ENCODE measurements at regions not wholly inside any gene's neighbourhood (a gene's known extent, or its start where the extent isn't known, plus 50 kb on each side); places are given as distances from the start of the nearest gene placed in this dataset.

GRCh38 chr4:27338530-27338929 lies 477.9 kb downstream of the STIM2 start:
- Histone ChIP-seq H3K27me3 (ENCODE audit: insufficient read depth) (no peaks in the 10 kb centered on the region), H3K4me2 (no peak overlapping the region), H3K36me3 (ENCODE audit: insufficient read depth) (no peaks in the 10 kb centered on the region), H2AFZ (no peak overlapping the region), H4K20me1 (replicated peaks; ENCODE audit: insufficient read depth) (no peaks in the 10 kb centered on the region), H3K4me3 (no peak overlapping the region), H3K79me2 (replicated peaks; ENCODE audit: insufficient read depth) (no peaks in the 10 kb centered on the region), H3K9me2 (ENCODE audit: insufficient read depth) (peaks cover 10% of the 10 kb centered on the region; the same call in 1 of the 2 replicates), H3F3A (replicated peaks; ENCODE audit: low read depth) (no peaks in the 10 kb centered on the region), H3K4me1 (ENCODE audit: insufficient read depth) (no peaks in the 10 kb centered on the region), H3K27ac (ENCODE audit: low read depth) (no peak overlapping the region)
- H3K4me3 Mint-ChIP-seq: no peak overlapping the region
- ATAC-seq: no peak
- no peaks in the 10 kb centered on the region for H3K4me1 Mint-ChIP-seq
- no peak for DNase-seq (ENCODE audit: low spot score)
- no peaks in the 10 kb centered on the region for H3K36me3 Mint-ChIP-seq (ENCODE audit: low read depth)
- H3K27me3 Mint-ChIP-seq (ENCODE audit: insufficient read depth, low read depth, poor library complexity): peaks cover 2% of the 10 kb centered on the region
- no peak overlapping the region for H3K27ac Mint-ChIP-seq
- no peaks in the 10 kb centered on the region for H3K9me3 Mint-ChIP-seq
- no peak for TF ChIP-seq EZH2 (IDR thresholded peaks at IDR 0.05; ENCODE audit: low read depth, unreplicated experiment)
- TF ChIP-seq JUNB (IDR thresholded peaks at IDR 0.05; ENCODE audit: unreplicated experiment): no peak
- TF ChIP-seq ZNF462 (CRISPR knock-in tag; IDR thresholded peaks at IDR 0.05): no peak
- no peak for TF ChIP-seq ZNF331 (CRISPR knock-in tag; IDR thresholded peaks at IDR 0.05; ENCODE audit: low read depth)
- no peak for TF ChIP-seq ZNF114 (CRISPR knock-in tag; IDR thresholded peaks at IDR 0.05)
- TF ChIP-seq CTCF (conservative IDR thresholded peaks at IDR 0.05; ENCODE audit: low read depth in 2 of 2): no peak
- TF ChIP-seq REST (IDR thresholded peaks at IDR 0.05; ENCODE audit: unreplicated experiment): no peak
- TF ChIP-seq POLR2AphosphoS5 (IDR thresholded peaks at IDR 0.05; ENCODE audit: low read depth): no peak
- no peak for TF ChIP-seq ETS1 (IDR thresholded peaks at IDR 0.05)
